GM19328 (cell line): ENCODE measurements at regions not wholly inside any gene's neighbourhood (a gene's known extent, or its start where the extent isn't known, plus 50 kb on each side); places are given as distances from the start of the nearest gene placed in this dataset.

Experiments
- ATAC-seq: cut with Tn5 transposase; IDR thresholded peaks from one replicate; pipeline ENCODE4 v1.9.1; 2021; ENCODE audit warnings: mild to moderate bottlenecking, moderate library complexity; ENCODE audit not compliant: unreplicated experiment

DNA sequence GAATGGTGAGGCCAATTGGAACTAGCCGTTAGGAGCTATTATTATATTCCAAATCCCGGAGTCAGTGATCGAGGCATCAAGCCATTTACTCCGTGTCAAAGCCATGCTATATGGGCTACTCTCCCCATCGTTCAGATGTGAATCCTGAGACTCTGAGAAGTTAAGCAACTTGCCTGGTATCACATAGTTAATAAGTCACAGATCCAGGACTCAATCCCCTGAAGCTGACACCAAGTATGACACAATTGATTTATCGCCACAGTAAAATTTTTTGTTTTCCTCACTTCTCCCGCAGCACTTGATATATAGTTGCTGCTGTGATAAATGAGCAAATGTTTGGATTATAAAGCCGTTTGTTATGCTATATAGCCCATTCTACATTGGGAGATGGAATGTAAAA is 50.8 kb upstream of the TSHZ2 start:
- ATAC-seq: no peak

DNA sequence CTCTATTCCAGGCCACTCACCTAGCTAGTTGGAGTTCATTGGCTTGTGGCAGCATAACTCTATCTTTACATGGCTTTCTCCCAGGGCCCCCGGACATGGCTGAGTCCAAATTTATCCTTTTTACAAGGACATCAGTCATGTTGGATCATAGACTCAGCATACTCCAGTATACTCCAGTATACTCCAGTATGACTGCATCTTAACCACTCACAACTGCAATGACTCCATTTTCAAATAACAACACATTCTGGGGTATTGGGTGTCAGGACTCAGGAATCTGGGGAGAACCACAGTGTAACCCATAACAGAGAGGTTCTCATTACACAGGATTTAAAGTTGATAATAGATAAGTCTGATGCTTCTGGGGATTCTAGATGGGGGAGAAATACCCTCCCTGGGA is 53.8 kb upstream of the TSHZ2 start:
- no peak for ATAC-seq

DNA sequence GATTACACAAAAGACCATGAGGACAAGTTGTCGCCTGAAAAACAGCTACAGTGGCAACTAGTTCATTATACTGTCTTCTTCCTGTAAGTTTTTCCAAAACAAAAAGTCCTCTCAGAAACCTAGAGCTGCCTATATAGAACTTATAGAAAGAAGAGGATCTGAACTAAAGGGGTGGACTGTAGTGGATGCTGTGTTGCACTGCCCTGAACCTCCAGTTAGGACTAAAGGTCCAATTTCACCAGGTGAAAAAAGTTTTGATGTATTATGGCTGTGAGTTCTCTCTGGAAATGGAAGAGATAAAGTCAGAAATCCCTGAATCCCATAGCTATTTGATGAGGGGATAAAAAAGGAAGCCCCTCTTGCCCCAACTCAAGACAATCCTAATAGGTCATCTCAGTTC is 56.6 kb upstream of the TSHZ2 start:
- ATAC-seq: no peak

DNA sequence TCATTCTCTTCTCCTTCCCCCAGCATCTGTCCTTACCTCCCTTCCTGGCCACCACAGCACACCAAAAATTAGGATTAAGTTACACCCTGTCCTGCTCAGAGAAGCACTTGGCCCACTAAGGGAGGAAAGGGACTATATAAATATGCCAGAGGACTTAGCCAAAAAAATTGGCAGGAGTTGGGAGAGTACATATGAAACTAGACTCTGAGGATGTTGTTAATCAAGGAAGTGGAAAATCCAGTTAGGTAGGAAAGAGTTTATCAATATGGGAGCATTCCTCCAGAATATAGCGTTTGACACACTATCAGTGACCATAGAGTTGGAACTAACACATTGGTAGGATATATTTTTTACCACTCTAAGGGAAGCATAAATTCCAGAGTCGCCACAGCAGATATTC is 57.3 kb upstream of the TSHZ2 start:
- ATAC-seq: no peak

DNA sequence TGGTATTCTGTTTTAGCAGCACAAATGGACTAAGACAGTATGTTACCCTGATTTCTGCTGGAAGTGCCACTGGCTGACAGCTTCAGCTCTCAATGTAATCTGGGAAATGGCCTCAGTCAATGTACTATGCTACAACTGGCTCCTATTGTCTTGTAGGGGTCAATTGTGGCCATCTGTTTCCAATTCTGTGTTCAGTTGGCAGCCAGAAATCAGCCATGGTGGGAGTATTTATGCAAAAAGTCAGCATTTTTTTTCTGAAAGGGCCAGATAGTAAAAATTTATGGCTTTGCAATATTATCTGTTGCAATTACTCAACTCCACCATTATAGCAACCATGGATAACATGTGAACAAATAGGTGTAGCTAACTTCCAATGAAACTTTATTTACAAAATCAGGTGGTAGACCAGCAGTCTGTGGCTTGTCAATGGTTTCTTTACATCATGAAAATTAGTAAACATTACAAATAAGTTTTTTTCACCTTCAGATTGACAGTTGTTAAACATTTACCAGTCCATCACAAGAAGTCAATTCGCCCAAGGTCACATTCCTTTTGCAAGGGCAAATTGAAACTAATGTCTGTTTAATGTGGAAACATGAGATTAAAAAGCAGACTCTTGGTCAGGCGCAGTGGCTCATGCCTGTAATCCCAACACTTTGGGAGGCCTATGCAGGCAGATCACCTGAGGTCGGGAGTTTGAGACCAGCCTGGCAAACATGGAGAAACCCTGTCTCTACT is 58.3 kb upstream of the TSHZ2 start:
- ATAC-seq: no peak

DNA sequence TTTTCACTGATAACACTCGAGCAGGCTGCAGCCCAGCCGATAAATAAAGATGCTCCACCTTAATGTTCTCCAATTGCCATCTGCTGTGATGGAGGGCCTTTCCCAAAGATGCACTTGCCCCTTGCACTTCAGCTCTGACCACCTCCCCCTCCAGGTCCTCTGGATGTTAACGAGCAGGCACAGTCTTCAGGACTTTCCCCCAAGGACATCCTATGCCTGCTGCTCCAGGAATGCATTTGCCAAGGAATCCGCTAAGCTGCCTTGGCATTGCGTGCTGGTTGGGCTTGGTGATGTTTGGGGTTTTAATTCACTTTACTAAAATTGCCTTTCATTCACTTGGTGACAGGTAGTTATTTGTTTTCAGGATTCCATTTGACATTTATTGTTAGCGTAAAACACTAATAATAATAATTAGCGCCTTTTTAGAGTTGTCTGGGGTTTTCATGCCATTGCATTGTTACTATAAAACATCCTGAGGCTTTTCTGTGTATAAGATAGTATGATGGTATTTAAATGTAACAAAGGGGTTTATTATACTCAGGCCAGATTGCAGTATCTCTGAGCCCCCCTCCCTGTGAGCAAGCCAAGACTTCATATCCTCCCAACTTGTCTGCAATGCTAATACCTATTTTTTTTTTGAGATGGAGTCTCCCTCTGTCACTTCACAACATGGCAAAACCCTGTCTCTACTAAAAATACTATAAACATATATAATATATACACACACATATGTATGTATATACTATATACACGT is 66.7 kb upstream of the TSHZ2 start:
- no peak for ATAC-seq

DNA sequence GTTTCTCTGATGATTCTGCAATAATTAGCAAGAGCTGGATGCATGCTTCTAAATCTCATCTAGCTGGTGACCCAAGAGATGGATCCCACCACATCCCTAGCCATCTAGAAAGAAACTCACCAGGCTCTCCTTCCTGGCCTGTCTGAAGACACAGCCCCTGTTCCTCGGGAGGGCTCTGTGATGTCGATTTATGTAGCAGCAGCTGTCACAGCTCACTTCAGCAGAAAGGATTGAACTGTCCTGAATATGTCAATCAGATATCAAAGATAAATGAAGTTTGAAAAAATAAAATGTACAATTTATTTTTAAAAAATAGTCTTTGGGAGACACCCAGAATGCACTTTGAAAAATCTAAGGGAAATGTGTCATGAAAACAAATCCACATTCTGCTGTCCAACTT is 67.3 kb upstream of the TSHZ2 start:
- no peak for ATAC-seq

DNA sequence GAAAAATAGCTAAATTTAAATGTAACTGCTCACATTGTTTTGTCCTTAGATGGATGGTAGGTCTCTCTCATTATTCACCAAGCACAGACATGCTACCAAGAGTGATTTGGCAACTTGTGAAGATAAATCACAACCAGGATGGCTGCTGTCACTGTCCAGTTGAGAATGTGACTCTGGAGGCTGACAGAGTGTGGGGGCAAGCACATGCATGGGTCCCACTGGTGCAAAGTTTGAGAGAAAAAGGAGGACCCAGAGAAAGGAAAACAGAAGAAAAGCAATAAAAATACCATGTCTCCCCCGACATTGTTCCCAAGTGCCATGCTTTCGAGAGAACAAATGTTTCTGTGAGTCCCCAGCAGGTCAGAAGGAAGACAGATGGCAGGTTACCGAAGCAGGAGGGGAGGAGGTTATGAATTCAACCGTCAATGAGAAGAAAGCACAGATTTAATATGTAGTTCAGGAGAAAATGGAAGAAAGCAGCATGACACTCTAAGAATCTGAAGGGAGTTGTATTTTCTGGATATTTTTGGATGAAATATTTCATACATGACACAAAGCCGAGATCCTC is 73.0 kb upstream of the TSHZ2 start:
- no peak for ATAC-seq

DNA sequence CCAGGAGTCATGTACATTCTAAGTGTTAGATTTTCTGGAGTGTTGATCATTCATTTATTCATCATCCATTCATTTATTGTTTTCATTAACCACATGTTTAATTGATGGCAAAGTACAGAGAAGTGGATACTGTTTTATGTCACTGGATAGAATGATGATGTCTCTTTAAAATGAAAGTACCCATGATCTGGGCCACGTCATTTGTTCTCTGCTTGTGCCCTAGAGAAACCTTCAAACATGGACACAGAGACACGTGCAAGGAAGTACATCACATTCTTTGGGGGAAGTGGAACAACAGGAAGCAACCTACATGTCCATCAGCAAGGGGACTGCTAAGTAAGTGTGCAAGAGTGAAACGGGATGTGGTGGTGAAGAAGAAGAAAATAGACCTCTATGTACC is 75.8 kb upstream of the TSHZ2 start:
- ATAC-seq: no peak

DNA sequence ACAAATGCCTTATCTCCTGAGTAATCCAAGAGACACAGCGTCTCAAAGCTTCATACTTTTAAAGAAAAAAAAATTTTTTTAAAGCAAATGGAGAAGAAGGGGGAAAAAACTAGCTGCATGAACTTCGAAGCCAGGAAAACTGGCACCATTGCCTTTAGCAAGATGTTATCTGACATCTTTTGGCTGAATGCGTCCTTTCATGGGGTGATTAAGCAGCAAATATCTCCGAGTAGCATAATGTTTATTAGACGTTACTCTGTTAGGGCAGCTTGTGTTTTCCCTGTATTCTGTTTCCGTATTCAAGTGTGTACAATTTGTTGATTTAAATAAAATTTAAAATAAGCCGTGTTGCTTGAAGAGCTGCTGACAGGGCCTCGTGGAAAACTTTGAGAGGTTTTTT is 76.5 kb upstream of the TSHZ2 start:
- no peak for ATAC-seq

DNA sequence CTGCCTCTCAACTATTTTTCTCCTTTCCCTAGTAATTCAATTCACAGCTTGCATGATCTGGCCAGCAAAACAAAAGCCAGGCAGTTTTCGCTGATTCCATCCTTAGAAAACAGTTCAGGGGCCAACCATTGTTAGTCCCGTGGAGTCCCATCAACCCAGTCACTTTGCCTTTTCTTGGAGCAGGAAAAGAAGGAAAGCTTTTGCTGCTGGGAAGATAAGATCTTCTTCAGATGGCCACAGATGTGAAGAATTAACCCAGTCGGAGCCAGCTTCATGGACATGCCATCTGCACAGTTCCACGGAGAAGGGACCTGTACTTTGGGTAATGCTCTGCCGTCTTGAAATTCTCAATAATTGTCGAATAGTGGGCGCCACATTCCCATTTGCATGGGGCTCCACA is 76.9 kb upstream of the TSHZ2 start:
- ATAC-seq: no peak

DNA sequence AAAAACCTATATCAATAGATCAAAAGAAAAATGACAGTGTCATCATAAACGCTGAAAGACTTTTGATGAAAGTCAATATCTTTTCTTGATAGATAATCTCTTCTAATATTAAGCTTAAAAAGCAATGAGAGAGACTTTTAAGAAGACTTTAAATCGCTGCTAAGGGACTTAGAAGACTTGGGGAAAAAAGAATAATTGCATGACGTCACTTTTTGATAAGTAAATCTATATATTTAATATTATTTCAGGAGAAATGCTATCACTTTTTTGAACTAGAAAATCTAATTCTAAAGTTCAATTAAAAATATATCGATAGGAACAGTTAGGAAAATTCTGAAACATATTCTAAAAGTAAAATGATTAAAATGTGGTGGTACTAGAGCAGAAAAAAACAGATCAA is 78.7 kb upstream of the TSHZ2 start:
- ATAC-seq: no peak

DNA sequence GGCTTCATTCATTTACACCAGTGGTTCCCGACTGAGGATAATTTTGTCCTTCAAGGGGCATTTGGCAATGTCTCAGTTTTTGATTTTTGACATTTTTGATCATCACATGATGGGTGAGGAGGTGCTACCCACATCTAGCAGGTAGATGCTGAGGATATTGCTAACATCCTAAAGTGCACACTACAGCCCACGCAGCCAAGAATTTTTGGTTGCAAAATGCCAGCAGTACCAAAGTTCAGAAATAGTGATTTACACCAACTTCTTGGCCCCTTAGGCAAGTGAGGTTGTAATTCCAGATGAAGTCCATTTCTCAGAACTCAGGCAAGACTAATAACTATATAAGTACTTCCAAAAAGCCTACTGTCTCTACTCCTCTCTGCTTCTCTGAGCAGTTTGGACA is 80.1 kb upstream of the TSHZ2 start:
- ATAC-seq: no peak

DNA sequence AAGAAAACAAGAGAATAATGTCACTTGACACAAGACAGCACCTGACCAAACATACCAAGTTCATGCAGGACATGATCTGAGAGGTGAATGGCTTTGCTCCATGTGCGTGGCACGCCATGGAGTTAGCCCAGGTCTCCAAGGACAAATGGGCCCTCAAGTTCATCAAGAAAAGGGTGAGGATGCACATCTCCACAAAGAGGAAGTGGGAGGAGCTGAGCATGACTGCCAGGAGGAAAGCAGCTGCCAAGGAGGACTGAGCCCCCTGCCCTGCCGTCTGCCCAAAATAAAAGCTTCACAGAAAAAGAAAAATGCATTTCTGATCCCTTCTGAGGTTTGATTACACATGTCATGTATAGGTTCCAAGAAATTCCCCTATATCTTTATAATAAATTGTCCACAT is 82.0 kb upstream of the TSHZ2 start:
- no peak for ATAC-seq

DNA sequence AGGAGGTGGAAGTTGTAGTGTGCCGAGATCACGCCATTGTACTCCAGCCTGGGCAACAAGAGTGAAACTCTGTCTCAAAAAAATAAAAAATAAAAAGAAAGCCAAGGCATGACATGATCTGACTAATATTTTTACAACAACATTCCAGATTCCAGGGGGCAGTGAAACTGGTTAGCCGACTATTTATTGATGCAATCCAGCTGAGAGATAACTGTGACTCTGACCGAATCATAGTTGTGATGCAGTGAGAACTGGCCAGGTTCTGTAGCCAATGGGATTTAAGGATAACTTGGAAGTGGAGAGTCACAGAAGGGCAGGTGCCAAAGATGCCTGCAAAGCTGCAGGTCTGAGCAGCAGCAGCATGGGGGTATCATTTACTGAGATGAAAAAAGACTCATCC is 82.9 kb upstream of the TSHZ2 start:
- ATAC-seq: no peak

DNA sequence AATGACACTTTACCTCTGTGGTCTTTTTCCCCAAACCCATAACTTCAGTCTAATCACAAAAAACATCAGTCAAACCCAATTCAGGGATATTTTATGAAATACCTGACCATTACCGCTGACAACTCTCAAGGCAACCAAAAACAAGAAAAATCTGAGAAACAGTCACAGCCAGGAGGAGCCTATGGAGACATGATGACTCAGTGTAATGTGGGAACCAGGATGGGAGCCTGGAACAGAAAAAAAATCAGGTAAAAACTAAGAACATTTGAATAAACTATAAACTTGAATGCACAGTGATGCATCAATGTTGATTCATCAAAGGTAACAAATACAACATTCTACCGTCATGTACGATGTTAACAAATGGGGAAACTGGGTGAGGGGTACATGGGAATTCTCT is 84.1 kb upstream of the TSHZ2 start:
- ATAC-seq: no peak

DNA sequence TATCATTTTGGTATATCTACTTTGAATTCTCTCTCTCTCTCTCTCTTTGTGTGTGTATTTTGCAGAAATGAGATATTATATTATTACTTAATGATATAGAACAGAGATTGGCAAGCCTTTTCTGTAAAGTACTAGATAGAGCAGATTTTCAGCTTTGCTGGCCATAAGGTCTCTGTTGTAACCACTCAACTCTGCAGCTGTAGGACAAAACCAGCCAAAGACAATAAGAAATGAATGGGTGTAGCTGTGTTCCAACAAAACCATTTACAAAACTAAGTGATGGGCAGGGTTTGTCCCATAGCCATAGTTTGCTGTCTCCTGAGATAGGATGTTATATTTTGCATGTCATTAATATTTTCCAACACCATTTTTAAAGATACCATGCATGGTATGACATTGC is 91.2 kb upstream of the TSHZ2 start:
- no peak for ATAC-seq

DNA sequence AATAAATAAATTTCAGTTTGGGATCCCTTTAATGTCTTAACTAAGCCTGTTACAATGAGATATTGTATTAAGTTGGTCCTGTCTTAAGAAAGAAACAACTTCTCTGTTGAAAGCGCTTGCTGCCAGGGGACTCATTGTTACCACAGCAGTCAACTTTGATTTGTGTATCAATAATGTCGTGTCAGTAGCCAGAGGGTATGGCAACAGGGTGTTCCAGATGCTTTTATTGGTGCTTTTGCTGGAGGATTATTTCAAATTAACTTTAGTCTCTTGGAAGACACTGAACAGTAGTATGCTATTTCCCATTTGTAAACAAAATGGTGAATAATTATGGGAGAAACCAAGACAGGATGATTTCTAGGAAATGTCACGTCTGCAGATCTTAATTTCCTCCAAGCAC is 91.9 kb upstream of the TSHZ2 start:
- no peak for ATAC-seq

DNA sequence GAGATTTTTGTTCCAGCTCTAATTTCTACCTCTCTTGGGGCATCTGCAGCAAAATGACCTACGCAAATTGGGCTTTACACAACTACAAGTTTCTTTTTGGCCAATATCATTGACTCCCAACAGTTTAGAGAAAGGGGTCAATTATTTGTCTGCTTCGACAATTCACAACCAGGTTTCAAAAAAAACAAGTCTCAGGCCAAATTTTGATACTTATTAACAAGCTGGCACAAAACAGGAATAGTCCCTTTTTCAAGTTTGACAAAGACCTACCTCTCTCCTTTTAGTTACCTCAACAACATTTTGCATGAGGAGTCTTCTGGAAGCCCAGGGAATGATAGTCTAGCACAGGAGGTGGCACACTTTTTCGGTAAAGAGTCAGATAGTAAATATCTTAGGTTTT is 97.9 kb upstream of the TSHZ2 start:
- no peak for ATAC-seq

DNA sequence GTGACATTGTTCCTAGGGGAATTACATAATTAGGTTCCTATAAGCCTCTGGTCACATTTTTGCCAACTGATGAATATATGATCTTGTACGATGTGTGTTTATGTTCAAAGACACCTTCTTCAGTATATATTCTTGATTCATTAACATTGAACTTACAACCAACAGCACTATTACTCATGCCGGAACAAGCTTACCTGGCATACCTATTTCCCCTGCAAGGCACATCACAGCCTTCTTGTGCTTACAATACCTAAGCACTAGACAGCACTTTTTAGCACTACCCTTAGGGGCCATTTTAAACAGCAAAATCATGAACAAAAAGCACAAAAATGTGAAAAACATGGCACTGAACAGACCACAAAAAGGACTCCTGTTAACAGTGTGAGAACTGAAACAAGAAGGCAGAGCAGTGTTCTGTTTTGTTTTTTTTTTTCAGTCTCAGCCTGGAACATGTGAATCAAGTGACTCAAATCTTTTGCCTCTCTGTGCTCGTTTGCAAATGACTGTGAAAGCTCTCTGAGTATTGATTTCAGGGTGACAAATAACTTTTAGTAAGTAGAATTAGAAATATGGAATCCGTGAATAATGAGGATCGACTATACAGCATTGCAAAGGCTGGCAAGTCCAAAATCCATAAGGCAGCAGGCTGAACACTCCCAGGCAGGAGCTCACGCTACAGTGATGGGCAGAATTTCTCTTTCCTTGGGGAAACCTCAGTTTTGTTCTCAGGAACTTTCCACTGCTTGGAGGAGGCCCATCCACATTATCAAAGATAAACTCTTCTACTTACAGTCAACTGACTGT is 102.3 kb upstream of the TSHZ2 start:
- no peak for ATAC-seq

DNA sequence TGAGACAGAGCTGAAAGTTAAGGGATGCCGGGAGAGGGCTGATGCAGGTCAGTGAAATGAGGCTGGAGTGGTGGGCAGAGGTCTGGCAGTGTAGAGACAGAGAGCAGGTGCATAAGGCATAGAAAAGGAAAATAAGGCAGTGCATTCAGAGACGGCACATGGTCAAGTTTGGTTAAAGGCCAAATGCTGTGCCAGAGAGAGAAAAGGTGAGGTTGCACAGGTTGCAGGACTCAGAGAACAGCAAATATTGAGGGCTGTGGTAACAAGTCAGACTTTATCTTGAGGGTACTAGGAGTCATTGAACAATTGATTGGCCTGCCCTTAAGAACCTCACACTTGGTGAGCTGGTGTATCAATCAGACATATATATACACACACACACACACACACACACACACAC is 102.9 kb upstream of the TSHZ2 start:
- no peak for ATAC-seq

DNA sequence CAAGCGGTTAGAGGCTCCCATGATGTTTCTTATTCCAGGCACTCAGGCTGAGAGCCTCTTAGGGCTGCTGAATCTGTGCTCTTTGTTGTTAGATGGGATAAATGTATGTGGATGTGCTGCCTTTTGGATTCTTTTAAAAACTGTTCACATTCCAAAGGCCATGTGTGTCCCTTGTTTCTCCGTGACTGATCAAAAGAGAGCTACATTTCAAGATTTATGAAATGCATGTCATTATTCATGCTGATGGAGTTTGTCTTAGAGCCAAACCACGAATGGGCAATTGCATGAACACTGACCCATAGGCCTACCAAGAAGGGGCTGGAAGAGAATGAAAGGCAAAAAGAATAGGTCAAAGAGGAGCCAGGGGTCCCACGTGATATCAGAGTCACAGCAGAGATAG is 104.9 kb upstream of the TSHZ2 start:
- ATAC-seq: no peak
